ENCODE measurements at regions not wholly inside any gene's neighbourhood (a gene's known extent, or its start where the extent isn't known, plus 50 kb on each side); places are given as distances from the start of the nearest gene placed in this dataset.

DNA sequence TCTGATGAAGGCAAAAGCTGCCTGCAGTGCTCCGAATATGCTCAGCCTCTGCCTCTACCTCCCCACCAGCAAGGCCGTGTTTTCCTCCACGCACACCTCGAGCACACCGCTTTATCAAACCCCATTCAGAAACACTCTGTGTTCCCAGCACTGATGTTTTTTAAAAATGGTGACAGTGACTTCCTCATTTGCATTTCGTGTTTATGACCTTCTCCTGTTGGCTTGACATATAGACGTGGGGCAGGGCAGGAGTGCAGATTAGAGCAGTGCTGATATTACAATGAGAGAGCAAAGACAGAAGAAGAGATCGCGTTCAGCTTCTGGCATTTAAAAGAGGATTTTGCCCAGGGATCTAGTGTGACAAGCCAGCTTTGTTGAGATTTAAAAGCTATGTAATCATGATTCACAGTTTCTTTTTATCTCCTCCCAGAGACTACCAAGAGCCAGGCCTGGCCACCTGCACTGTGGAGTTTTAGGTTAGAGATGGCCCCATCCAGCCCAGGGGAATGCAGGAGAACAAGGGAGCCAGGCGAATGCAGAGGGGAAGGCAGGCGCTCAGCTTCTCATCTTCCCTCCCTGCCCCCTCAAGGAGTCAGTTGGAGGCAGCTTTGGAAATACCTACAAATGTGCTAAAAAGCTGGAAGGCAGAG lies 61.5 kb upstream of the NEDD4L start:
- TF ChIP-seq, protein P1, sequence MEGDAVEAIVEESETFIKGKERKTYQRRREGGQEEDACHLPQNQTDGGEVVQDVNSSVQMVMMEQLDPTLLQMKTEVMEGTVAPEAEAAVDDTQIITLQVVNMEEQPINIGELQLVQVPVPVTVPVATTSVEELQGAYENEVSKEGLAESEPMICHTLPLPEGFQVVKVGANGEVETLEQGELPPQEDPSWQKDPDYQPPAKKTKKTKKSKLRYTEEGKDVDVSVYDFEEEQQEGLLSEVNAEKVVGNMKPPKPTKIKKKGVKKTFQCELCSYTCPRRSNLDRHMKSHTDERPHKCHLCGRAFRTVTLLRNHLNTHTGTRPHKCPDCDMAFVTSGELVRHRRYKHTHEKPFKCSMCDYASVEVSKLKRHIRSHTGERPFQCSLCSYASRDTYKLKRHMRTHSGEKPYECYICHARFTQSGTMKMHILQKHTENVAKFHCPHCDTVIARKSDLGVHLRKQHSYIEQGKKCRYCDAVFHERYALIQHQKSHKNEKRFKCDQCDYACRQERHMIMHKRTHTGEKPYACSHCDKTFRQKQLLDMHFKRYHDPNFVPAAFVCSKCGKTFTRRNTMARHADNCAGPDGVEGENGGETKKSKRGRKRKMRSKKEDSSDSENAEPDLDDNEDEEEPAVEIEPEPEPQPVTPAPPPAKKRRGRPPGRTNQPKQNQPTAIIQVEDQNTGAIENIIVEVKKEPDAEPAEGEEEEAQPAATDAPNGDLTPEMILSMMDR (IDR thresholded peaks at IDR 0.05; ENCODE audit: unreplicated experiment), result no peak
- Mint-ChIP-seq H3K9me3 (peaks cover 4% of the 10 kb centered on the region), H3K36me3 (no peaks in the 10 kb centered on the region), H3K27ac (no peak overlapping the region), H3K4me3 (no peak overlapping the region), H3K4me1 (peaks cover 14% of the 10 kb centered on the region), H3K27me3 (ENCODE audit: low read depth) (peaks cover 7% of the 10 kb centered on the region)
- DNase-seq (ENCODE audit: low spot score in 2 of 2, unreplicated experiment in 2 of 2), result no peak

- DNase-seq (ENCODE audit: low spot score in 2 of 2, unreplicated experiment in 2 of 2), result no peak
- H3K9me3 Mint-ChIP-seq, result peaks cover 4% of the 10 kb centered on the region
- H3K4me3 Mint-ChIP-seq, result no peak overlapping the region
- H3K4me1 Mint-ChIP-seq, result peaks cover 14% of the 10 kb centered on the region
- no peaks in the 10 kb centered on the region for H3K36me3 Mint-ChIP-seq
- H3K27ac Mint-ChIP-seq, result no peak overlapping the region
- H3K27me3 Mint-ChIP-seq (ENCODE audit: low read depth), result peaks cover 7% of the 10 kb centered on the region
- TF ChIP-seq, protein P1 (IDR thresholded peaks at IDR 0.05; ENCODE audit: unreplicated experiment), result no peak
These were observed 62.6 kb upstream of the NEDD4L start for GRCh38 chr18:57981308-57982028.

DNA sequence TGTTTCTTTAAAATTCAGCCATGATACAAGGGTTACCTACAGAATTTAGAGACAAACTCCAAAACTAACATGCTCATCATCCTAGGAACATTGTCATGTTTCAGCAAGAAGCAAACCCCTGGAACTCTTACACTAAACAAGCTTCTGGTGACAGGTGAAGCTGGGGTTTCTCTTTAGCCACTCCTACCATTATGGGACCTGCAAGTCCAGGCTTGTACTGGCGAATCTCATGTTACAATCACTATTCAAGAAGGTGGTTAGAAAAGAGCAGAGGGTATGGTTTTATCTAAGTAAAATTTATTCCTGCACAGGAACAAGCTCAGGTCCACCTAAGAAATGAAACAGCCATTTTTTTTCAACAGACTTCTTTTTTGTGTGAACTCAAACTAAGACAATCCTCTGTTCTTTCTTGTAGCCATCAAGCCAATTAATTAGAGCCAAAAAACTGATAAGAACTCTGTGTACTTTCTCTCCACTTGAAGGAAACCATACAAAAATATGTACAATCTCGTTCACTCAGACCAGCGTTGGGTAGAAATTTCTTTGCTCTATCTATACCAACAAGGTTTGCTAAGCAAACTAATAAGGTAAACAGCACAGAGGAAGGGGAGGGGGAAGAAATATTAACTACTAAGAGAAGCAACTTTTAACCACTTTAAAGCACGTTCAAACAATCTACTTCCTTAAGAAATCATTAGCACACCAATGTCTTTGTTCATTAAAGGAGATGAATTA lies 63.3 kb upstream of the NEDD4L start:
- no peak for DNase-seq (ENCODE audit: low spot score in 2 of 2, unreplicated experiment in 2 of 2)
- Mint-ChIP-seq H3K36me3 (no peaks in the 10 kb centered on the region), H3K9me3 (peaks cover 4% of the 10 kb centered on the region), H3K27me3 (ENCODE audit: low read depth) (peaks cover 4% of the 10 kb centered on the region), H3K27ac (no peak overlapping the region), H3K4me3 (no peak overlapping the region), H3K4me1 (peaks cover 14% of the 10 kb centered on the region)
- TF ChIP-seq, protein P1 (IDR thresholded peaks at IDR 0.05; ENCODE audit: unreplicated experiment), result no peak

DNA sequence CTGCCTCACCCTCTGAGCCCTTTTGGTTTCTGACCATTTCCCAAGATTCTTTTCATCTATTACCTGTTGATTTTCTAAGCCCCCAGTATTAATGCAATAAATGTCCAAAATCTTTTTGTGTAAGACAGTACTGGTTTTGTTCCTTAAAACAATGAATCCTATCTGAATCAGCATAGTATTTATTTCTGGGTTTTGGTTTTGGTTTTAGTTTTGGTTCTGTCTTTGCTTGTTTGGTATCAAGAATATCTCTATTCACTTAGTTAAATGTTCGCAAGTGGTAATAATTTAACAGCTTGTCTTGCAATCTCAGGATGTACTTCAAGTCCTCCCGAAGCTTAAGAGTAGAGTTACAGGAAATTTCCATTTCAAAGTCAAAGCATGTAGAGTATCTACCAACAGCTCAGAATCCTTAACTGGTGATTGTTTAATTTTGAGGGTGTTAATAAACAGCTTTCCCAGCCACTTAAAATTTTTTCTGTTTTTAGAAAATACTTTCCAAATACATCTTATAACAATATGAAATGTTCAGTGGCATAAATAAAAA lies 67.7 kb upstream of the NEDD4L start:
- Mint-ChIP-seq H3K9me3 (peaks cover 2% of the 10 kb centered on the region), H3K4me1 (peaks cover 8% of the 10 kb centered on the region), H3K4me3 (no peak overlapping the region), H3K36me3 (no peaks in the 10 kb centered on the region), H3K27me3 (ENCODE audit: low read depth) (peaks cover 9% of the 10 kb centered on the region), H3K27ac (no peak overlapping the region)
- TF ChIP-seq, protein P1 (IDR thresholded peaks at IDR 0.05; ENCODE audit: unreplicated experiment), result no peak
- DNase-seq (ENCODE audit: low spot score in 2 of 2, unreplicated experiment in 2 of 2), result no peak

DNA sequence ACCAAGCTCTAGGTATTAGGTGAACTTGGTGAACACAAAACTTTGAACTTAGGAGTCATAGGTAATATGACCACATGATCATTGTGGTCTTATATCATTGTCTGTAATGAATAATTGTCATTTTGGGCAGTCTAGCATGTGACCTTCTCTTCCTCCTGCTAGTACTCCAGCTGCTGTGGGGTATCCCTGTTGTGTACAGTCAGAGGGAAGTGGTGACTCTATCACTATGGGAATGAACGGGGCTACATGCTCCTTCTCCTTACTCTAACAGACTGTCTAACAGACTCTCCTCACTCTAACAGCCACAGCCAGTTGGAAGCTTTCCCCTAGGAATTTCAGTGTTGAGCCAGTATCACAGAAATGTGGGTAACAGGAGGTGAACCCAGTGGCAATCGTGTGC lies 68.2 kb upstream of the NEDD4L start:
- Mint-ChIP-seq H3K36me3 (no peaks in the 10 kb centered on the region), H3K9me3 (no peaks in the 10 kb centered on the region), H3K27me3 (ENCODE audit: low read depth) (peaks cover 9% of the 10 kb centered on the region), H3K4me3 (no peak overlapping the region), H3K4me1 (peaks cover 3% of the 10 kb centered on the region), H3K27ac (no peak overlapping the region)
- no peak for DNase-seq (ENCODE audit: low spot score in 2 of 2, unreplicated experiment in 2 of 2)
- TF ChIP-seq, protein P1 (IDR thresholded peaks at IDR 0.05; ENCODE audit: unreplicated experiment), result no peak
